CD14-positive monocyte (primary cell): ENCODE measurements at regions not wholly inside any gene's neighbourhood (a gene's known extent, or its start where the extent isn't known, plus 50 kb on each side); places are given as distances from the start of the nearest gene placed in this dataset.

Experiments
- DNase-seq, 3 donors: peaks; one replicate each; pipeline ENCODE4 v3.0.0-alpha.2; 2011 to 2022
- H2AFZ ChIP-seq: 2 replicates; pipeline ENCODE4 v1.6.0; 2012; ENCODE audit warnings: mild to moderate bottlenecking, low read depth, low read length, inconsistent platforms; ENCODE audit not compliant: insufficient read depth, poor library complexity, severe bottlenecking
- H3K27ac ChIP-seq, 2 donors: 1 replicate in 1 of 2; 2 replicates in 1 of 2; pipeline ENCODE4 v1.5.1; 2012 to 2013; ENCODE audit warnings: low read length in 2 of 2, control low read depth in 1 of 2, inconsistent platforms in 1 of 2, low read depth in 1 of 2, mild to moderate bottlenecking in 1 of 2
- H3K27me3 ChIP-seq, 2 donors: one replicate each; pipeline versions ENCODE4 v1.6.0 to v1.6.1; 2011 to 2013; ENCODE audit warnings: low read length in 2 of 2; ENCODE audit not compliant: control insufficient read depth in 2 of 2, insufficient read depth in 2 of 2
- H3K36me3 ChIP-seq, 2 donors: replicated peaks in 1 of 2; 1 replicate in 1 of 2; 2 replicates in 1 of 2; pipeline versions ENCODE4 v1.5.1 to v1.6.1; 2012 to 2013; ENCODE audit warnings: low read length in 2 of 2, control low read depth in 1 of 2, inconsistent platforms in 1 of 2, mild to moderate bottlenecking in 1 of 2; ENCODE audit not compliant: insufficient read depth in 2 of 2, control insufficient read depth in 1 of 2
- H3K4me1 ChIP-seq, 2 donors: 1 replicate in 1 of 2; 2 replicates in 1 of 2; pipeline versions ENCODE4 v1.5.1 to v1.6.1; 2012 to 2013; ENCODE audit warnings: low read length in 2 of 2, control low read depth in 1 of 2, inconsistent platforms in 1 of 2, mild to moderate bottlenecking in 1 of 2, moderate library complexity in 1 of 2; ENCODE audit not compliant: insufficient read depth in 2 of 2, control insufficient read depth in 1 of 2
- H3K4me2 ChIP-seq: replicated peaks from 2 replicates; pipeline ENCODE3; 2012; ENCODE audit warnings: low read length, moderate library complexity, mild to moderate bottlenecking; ENCODE audit not compliant: poor library complexity, severe bottlenecking; ENCODE audit errors: extremely low read depth
- H3K4me3 ChIP-seq, 3 experiments: fragments of 200-600 bp in 1 of 3; sonication (generic) in 1 of 3; replicated peaks in 1 of 3; 1 replicate in 2 of 3; 2 replicates in 1 of 3; pipeline ENCODE4 v1.5.1; 2011 to 2013; ENCODE audit warnings: low read length in 3 of 3, mild to moderate bottlenecking in 3 of 3, control low read depth in 2 of 3, low read depth in 2 of 3, inconsistent platforms in 1 of 3, moderate library complexity in 1 of 3
- H3K79me2 ChIP-seq: 2 replicates; pipeline ENCODE4 v1.6.0; 2012; ENCODE audit warnings: mild to moderate bottlenecking, control low read depth, inconsistent platforms, low read length, moderate library complexity; ENCODE audit not compliant: insufficient read depth
- H3K9ac ChIP-seq: 2 replicates; pipeline ENCODE4 v1.6.0; 2017; ENCODE audit warnings: low read length, mild to moderate bottlenecking; ENCODE audit not compliant: insufficient read depth, poor library complexity, severe bottlenecking
- H3K9me3 ChIP-seq, 2 donors: replicated peaks in 1 of 2; 1 replicate in 1 of 2; 2 replicates in 1 of 2; pipeline versions ENCODE4 v1.5.1 to v1.6.1; 2012 to 2013; ENCODE audit warnings: low read length in 2 of 2, control low read depth in 1 of 2; ENCODE audit not compliant: control insufficient read depth in 1 of 2, insufficient read depth in 1 of 2
- H4K20me1 ChIP-seq: 2 replicates; pipeline ENCODE4 v1.6.0; 2012; ENCODE audit warnings: mild to moderate bottlenecking, low read length, control low read depth, moderate library complexity; ENCODE audit not compliant: insufficient read depth
- H3K27ac Mint-ChIP-seq, 7 donors: one replicate each; pipeline ENCODE4 v1.8.0; 2020; ENCODE audit warnings: mild to moderate bottlenecking in 7 of 7, mixed read lengths in 7 of 7, moderate library complexity in 6 of 7, inconsistent platforms in 2 of 7
- H3K27me3 Mint-ChIP-seq, 3 donors: one replicate each; pipeline ENCODE4 v1.8.0; 2021 to 2022; ENCODE audit warnings: low read depth in 3 of 3, mild to moderate bottlenecking in 3 of 3, mixed read lengths in 3 of 3, moderate library complexity in 3 of 3, inconsistent platforms in 1 of 3
- H3K36me3 Mint-ChIP-seq, 2 donors: one replicate each; pipeline ENCODE4 v1.8.0; 2020; ENCODE audit warnings: mixed read lengths in 2 of 2, inconsistent platforms in 1 of 2, mild to moderate bottlenecking in 1 of 2
- H3K4me1 Mint-ChIP-seq: one replicate; pipeline ENCODE4 v1.8.0; 2020; ENCODE audit warnings: mild to moderate bottlenecking, mixed read lengths
- H3K4me3 Mint-ChIP-seq, 2 donors: one replicate each; pipeline ENCODE4 v1.8.0; 2020; ENCODE audit warnings: mild to moderate bottlenecking in 2 of 2, mixed read lengths in 2 of 2, moderate library complexity in 1 of 2
- H3K9me3 Mint-ChIP-seq, 7 donors: one replicate each; pipeline ENCODE4 v1.8.0; 2020 to 2022; ENCODE audit warnings: mixed read lengths in 7 of 7, mild to moderate bottlenecking in 6 of 7, moderate library complexity in 6 of 7, inconsistent platforms in 2 of 7
- WGBS: methylation state at CpG from one replicate; pipeline ENCODE4 v1.1.5; 2013; ENCODE audit warnings: missing lambda C conversion rate; ENCODE audit not compliant: insufficient coverage; 5-methylcytosine and 5-hydroxymethylcytosine counted together
- intact Hi-C, 2 donors: fragments of 100-400 bp; cut with micrococcal nuclease; formaldehyde crosslinking; loops; one replicate each; pipeline versions ENCODE4 v1.15.0 to v1.15.1; 2023
- TF ChIP-seq, protein P1 (sequence below): fragments of 200-600 bp; IDR thresholded peaks from one replicate; pipeline ENCODE4 v1.8.0; 2022; ENCODE audit warnings: antibody characterized with exemption, mild to moderate bottlenecking

DNA sequence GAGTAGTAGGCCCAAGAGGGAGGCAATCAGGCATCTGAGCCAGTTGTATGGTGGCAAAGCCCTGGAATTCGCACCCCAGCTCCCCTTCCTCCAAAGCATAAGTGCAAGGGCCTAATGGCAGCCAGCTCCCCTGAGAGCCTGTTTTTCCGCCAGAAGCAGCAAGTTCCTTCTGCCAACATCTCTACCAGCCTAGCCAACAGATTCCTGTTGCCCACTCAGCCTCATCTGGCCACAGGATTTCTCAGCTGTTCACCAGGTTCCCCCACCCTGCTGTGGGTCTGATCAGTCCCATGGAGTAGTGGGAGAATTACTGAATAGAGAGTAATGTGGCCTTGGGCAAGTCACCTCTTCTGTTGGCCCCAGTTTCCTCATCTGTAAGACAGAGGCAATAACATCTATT, 186.2 kb upstream of the PDE1C start:
- no peaks in the 10 kb centered on the region for H3K36me3 ChIP-seq
- H3K79me2 ChIP-seq = no peaks in the 10 kb centered on the region
- H3K4me2 ChIP-seq = no peak overlapping the region
- H3K4me3 ChIP-seq = no peak overlapping the region
- peaks cover 0 to 2% (median 1%) of the 10 kb centered on the region in 3 donors for H3K27me3 Mint-ChIP-seq
- 92% methylated on average over 2 of the region's 2 CpGs for WGBS
- H3K9me3 ChIP-seq = no peaks in the 10 kb centered on the region
- TF ChIP-seq, protein P1, sequence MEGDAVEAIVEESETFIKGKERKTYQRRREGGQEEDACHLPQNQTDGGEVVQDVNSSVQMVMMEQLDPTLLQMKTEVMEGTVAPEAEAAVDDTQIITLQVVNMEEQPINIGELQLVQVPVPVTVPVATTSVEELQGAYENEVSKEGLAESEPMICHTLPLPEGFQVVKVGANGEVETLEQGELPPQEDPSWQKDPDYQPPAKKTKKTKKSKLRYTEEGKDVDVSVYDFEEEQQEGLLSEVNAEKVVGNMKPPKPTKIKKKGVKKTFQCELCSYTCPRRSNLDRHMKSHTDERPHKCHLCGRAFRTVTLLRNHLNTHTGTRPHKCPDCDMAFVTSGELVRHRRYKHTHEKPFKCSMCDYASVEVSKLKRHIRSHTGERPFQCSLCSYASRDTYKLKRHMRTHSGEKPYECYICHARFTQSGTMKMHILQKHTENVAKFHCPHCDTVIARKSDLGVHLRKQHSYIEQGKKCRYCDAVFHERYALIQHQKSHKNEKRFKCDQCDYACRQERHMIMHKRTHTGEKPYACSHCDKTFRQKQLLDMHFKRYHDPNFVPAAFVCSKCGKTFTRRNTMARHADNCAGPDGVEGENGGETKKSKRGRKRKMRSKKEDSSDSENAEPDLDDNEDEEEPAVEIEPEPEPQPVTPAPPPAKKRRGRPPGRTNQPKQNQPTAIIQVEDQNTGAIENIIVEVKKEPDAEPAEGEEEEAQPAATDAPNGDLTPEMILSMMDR = no peak
- no peak overlapping the region for H3K27ac Mint-ChIP-seq
- H3K27me3 ChIP-seq = no peaks in the 10 kb centered on the region
- H3K4me1 Mint-ChIP-seq = no peaks in the 10 kb centered on the region
- intact Hi-C loops = no loop called here
- H4K20me1 ChIP-seq = no peaks in the 10 kb centered on the region
- H3K9ac ChIP-seq = no peak overlapping the region
- DNase-seq = no peak
- no peak overlapping the region for H3K4me3 Mint-ChIP-seq
- no peaks in the 10 kb centered on the region for H3K36me3 Mint-ChIP-seq
- H2AFZ ChIP-seq = no peak overlapping the region
- no peaks in the 10 kb centered on the region for H3K9me3 Mint-ChIP-seq
- no peaks in the 10 kb centered on the region for H3K4me1 ChIP-seq
- H3K27ac ChIP-seq = no peak overlapping the region

DNA sequence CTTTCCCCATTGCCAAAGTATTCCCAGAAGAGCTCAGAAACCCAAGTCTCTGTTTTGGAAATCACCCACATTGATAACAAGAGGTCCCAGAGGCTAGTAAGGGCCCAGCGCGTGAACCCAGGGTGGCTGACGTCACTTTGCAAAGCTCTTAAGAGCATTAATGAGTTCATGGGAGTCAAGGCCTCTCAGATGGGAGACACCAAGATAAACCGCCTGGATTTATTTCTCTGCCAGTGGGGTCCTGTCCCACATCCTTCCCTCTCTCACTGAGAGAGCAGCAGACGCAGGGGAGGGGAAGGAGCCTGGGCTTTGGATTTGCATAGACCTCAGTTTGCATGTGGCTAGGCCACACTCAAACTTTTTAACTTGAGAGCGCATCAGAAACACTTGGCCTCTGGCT, 184.8 kb upstream of the PDE1C start:
- Histone ChIP-seq H3K9me3 (no peaks in the 10 kb centered on the region), H3K36me3 (no peaks in the 10 kb centered on the region), H4K20me1 (no peaks in the 10 kb centered on the region), H3K4me3 (no peak overlapping the region), H3K27me3 (no peaks in the 10 kb centered on the region), H3K4me1 (no peaks in the 10 kb centered on the region), H3K9ac (no peak overlapping the region), H3K4me2 (no peak overlapping the region), H2AFZ (no peak overlapping the region), H3K27ac (no peak overlapping the region), H3K79me2 (no peaks in the 10 kb centered on the region)
- TF ChIP-seq, protein P1 = no peak
- Mint-ChIP-seq H3K27me3 (peaks cover 1 to 7% (median 3%) of the 10 kb centered on the region in 3 donors), H3K4me1 (no peaks in the 10 kb centered on the region), H3K27ac (no peak overlapping the region), H3K36me3 (no peaks in the 10 kb centered on the region), H3K4me3 (no peak overlapping the region), H3K9me3 (peaks cover 0 to 3% (median 0%) of the 10 kb centered on the region in 7 donors)
- DNase-seq = no peak
- intact Hi-C loops = no loop called here
- WGBS = 71% methylated on average over 4 of the region's 6 CpGs
